VCaP (cell line): ENCODE measurements at regions not wholly inside any gene's neighbourhood (a gene's known extent, or its start where the extent isn't known, plus 50 kb on each side); places are given as distances from the start of the nearest gene placed in this dataset.
"Not testable (repeated sequence)": the region's sequence is repeated elsewhere in the genome, so short reads cannot be mapped to it uniquely, and the experiment has no call there.

Experiments used
- H3K27ac ChIP-seq: fragments of 450-650 bp; 2 replicates; pipeline ENCODE4 v1.5.1; 2017
- CTCF ChIP-seq: fragments of 450-650 bp; conservative IDR thresholded peaks from 2 replicates; pipeline ENCODE4 v1.5.1; 2017; ENCODE audit warnings: mild to moderate bottlenecking, moderate library complexity

- H3K27ac ChIP-seq = no peak overlapping the region
- no peak for TF ChIP-seq CTCF
These were observed 139.6 kb downstream of the MYLK4 start for GRCh38 chr6:2611092-2611491.

- TF ChIP-seq CTCF = no peak
- H3K27ac ChIP-seq = no peak overlapping the region
These were observed 142.2 kb downstream of the MYLK4 start for GRCh38 chr6:2608503-2608902.

GRCh38 chr6:2600363-2600762 is 150.4 kb downstream of the MYLK4 start:
- no peak for TF ChIP-seq CTCF
- no peak overlapping the region for H3K27ac ChIP-seq

- no peak for TF ChIP-seq CTCF
- H3K27ac ChIP-seq = no peak overlapping the region
These were observed 150.9 kb downstream of the MYLK4 start for GRCh38 chr6:2599817-2600216.

GRCh38 chr6:2598867-2599266 is 151.9 kb downstream of the MYLK4 start:
- TF ChIP-seq CTCF = no peak
- H3K27ac ChIP-seq = no peak overlapping the region

GRCh38 chr6:2597991-2598390 is 152.7 kb downstream of the MYLK4 start:
- no peak for TF ChIP-seq CTCF

GRCh38 chr6:2597457-2597856 is 153.3 kb downstream of the MYLK4 start:
- H3K27ac ChIP-seq = not testable (repeated sequence)

More at GRCh38 chr6:2597991-2598390, 152.7 kb downstream of the MYLK4 start:
- no peak overlapping the region for H3K27ac ChIP-seq

- no peak overlapping the region for H3K27ac ChIP-seq
- TF ChIP-seq CTCF = no peak
These were observed 154.5 kb downstream of the MYLK4 start for GRCh38 chr6:2596222-2596621.
